HepG2 (cell line): ENCODE measurements at regions not wholly inside any gene's neighbourhood (a gene's known extent, or its start where the extent isn't known, plus 50 kb on each side); places are given as distances from the start of the nearest gene placed in this dataset.

Source experiments
- ATAC-seq: fragments of 200-7000 bp; cut with Tn5 transposase; 3 replicates; pipeline ENCODE4 v1.9.1; 2020; ENCODE audit warnings: mild to moderate bottlenecking, moderate library complexity
- BruUV-seq: library from RNA; stranded (reverse); fragments of 400-500 nt; replicated peaks from 2 replicates; lab custom pipeline; 2021; lab: Mats Ljungman, UMichigan
- CTCF ChIA-PET: fragments of 300-600 bp; formaldehyde crosslinking; extraction: SDS; loops from one replicate; lab custom pipeline; 2021; ENCODE audit warnings: low total read pairs, inconsistent platforms, low intra/inter-chr PET ratio; lab: Yijun Ruan, JAX
- POLR2A ChIA-PET: fragments of 350-600 bp; sonication (Branson Sonifier 250); formaldehyde crosslinking; loops from one replicate; lab custom pipeline; 2020; ENCODE audit warnings: antibody characterized with exemption, inconsistent platforms; lab: Yijun Ruan, JAX
- DNase-seq: peaks from one replicate; pipeline ENCODE4 v3.0.0-alpha.2; 2015; ENCODE audit warnings: low spot score
- FAIRE-seq: peaks from 3 replicates; lab custom pipeline; 2011; peaks lifted over from hg19 to GRCh38; lab: Jason Lieb, UNC
- H2AFZ ChIP-seq: one replicate; pipeline ENCODE4 v1.6.1; 2011; ENCODE audit warnings: low read length, inconsistent platforms
- H3K27ac ChIP-seq: fragments of 300-600 bp; 3 replicates; pipeline ENCODE4 v1.8.0; 2011; ENCODE audit warnings: mixed run types, mild to moderate bottlenecking, mixed read lengths, low read length, inconsistent platforms; ENCODE audit not compliant: insufficient read depth; ENCODE audit errors: extremely low read length
- H3K27me3 ChIP-seq, 2 experiments: fragments of 200-600 bp in 1 of 2; 2 replicates in 1 of 2; 3 replicates in 1 of 2; pipeline versions ENCODE4 v1.6.0 to v1.8.0; 2011; ENCODE audit warnings: low read length in 2 of 2, mild to moderate bottlenecking in 2 of 2, moderate library complexity in 2 of 2, inconsistent platforms in 1 of 2; ENCODE audit not compliant: insufficient read depth in 2 of 2, control insufficient read depth in 1 of 2
- H3K36me3 ChIP-seq, 2 experiments: fragments of 200-600 bp in 1 of 2; replicated peaks in 1 of 2; 2 replicates in 1 of 2; 3 replicates in 1 of 2; pipeline versions ENCODE4 v1.5.1 to v1.8.0; 2011; ENCODE audit warnings: low read length in 2 of 2, inconsistent platforms in 1 of 2; ENCODE audit not compliant: insufficient read depth in 2 of 2, control insufficient read depth in 1 of 2
- H3K4me1 ChIP-seq: 2 replicates; pipeline ENCODE4 v1.5.1; 2012; ENCODE audit warnings: low read length, inconsistent platforms; ENCODE audit not compliant: insufficient read depth
- H3K4me2 ChIP-seq: 2 replicates; pipeline ENCODE4 v1.6.0; 2011; ENCODE audit warnings: low read depth, low read length, inconsistent platforms
- H3K4me3 ChIP-seq, 3 experiments: fragments of 200-600 bp in 1 of 3; sonication (generic), shearing (Covaris generic) in 1 of 3; replicated peaks in 1 of 3; 2 replicates each; pipeline ENCODE4 v1.5.1; 2011 to 2016; ENCODE audit warnings: low read length in 3 of 3, inconsistent platforms in 2 of 3, low read depth in 2 of 3, mild to moderate bottlenecking in 2 of 3, control low read depth in 1 of 3, mixed read lengths in 1 of 3; ENCODE audit not compliant: insufficient read depth in 1 of 3
- H3K79me2 ChIP-seq: one replicate; pipeline ENCODE4 v1.6.1; 2011; ENCODE audit warnings: low read length, inconsistent platforms; ENCODE audit not compliant: insufficient read depth
- H3K9ac ChIP-seq: 2 replicates; pipeline ENCODE4 v1.6.0; 2011; ENCODE audit warnings: mild to moderate bottlenecking, low read depth, low read length, inconsistent platforms; ENCODE audit not compliant: insufficient read depth
- H3K9me3 ChIP-seq: 2 replicates; pipeline ENCODE4 v1.5.1; 2012; ENCODE audit warnings: mild to moderate bottlenecking, low read length
- H4K20me1 ChIP-seq: 2 replicates; pipeline ENCODE4 v1.6.0; 2011; ENCODE audit warnings: inconsistent platforms, mild to moderate bottlenecking, low read length, moderate library complexity; ENCODE audit not compliant: insufficient read depth
- ARNT2 ChIP-seq: sonication (generic); formaldehyde crosslinking; IDR thresholded peaks from 2 replicates; pipeline ENCODE4 v1.8.0; 2022; ENCODE audit warnings: mild to moderate bottlenecking, low read depth, missing genetic modification reagents, moderate library complexity
- CREB1 ChIP-seq, 2 experiments: fragments of 450-650 bp in 1 of 2; IDR thresholded peaks; 2 replicates each; pipeline ENCODE4 v1.6.1; 2016 to 2017; ENCODE audit warnings: control low read depth in 1 of 2, mild to moderate bottlenecking in 1 of 2, missing compliant biosample characterization in 1 of 2, missing genetic modification characterization in 1 of 2
- DNMT3B ChIP-seq: conservative IDR thresholded peaks from 2 replicates; pipeline ENCODE4 v1.6.1; 2016; ENCODE audit warnings: missing biosample characterization, control low read depth
- MYPOP ChIP-seq: sonication (generic); formaldehyde crosslinking; IDR thresholded peaks from 2 replicates; pipeline ENCODE4 v1.8.1; 2023; ENCODE audit warnings: mild to moderate bottlenecking, moderate library complexity, missing genetic modification reagents
- NBN ChIP-seq: fragments of 450-650 bp; conservative IDR thresholded peaks from 2 replicates; pipeline ENCODE4 v1.6.1; 2017
- SKI ChIP-seq: fragments of 450-650 bp; IDR thresholded peaks from one replicate; pipeline ENCODE4 v1.6.1; 2018; ENCODE audit warnings: mild to moderate bottlenecking; ENCODE audit not compliant: partially characterized antibody
- ZBTB20 ChIP-seq: sonication (generic); formaldehyde crosslinking; IDR thresholded peaks from 2 replicates; pipeline ENCODE4 v1.8.1; 2023; ENCODE audit warnings: missing genetic modification reagents, low read depth, mild to moderate bottlenecking, borderline replicate concordance
- ZNF10 ChIP-seq: sonication (generic); formaldehyde crosslinking; IDR thresholded peaks from 2 replicates; pipeline ENCODE4 v1.4.0; 2020; ENCODE audit warnings: mild to moderate bottlenecking, low read depth, missing genetic modification reagents, borderline replicate concordance
- WGBS: methylation state at CpG from one replicate; pipeline ENCODE4 v1.1.6; 2017; ENCODE audit warnings: low lambda C conversion rate; 5-methylcytosine and 5-hydroxymethylcytosine counted together
- in situ Hi-C: cut with HindIII; loops from 2 replicates; pipeline ENCODE4 v1.10.0; 2017; ENCODE audit warnings: low pct_unique_long_range_greater_than_20kb; ENCODE audit not compliant: extremely low pct_ligation_motif_present
- intact Hi-C: fragments of 100-400 bp; cut with micrococcal nuclease; formaldehyde crosslinking; loops from one replicate; pipeline ENCODE4 v1.10.0; 2022; ENCODE audit not compliant: unreplicated experiment
- TF ChIP-seq, protein P1 (sequence below): IDR thresholded peaks from 2 replicates; pipeline ENCODE4 v1.6.1; 2016; ENCODE audit warnings: control low read depth

GRCh38 chr13:22148187-22148586 is 477.3 kb downstream of the FGF9 start:
- Histone ChIP-seq H3K9me3 (no peaks in the 10 kb centered on the region), H3K4me2 (no peak overlapping the region), H3K4me3 (no peak overlapping the region), H3K79me2 (no peaks in the 10 kb centered on the region), H3K4me1 (no peaks in the 10 kb centered on the region), H3K27me3 (no peaks in the 10 kb centered on the region), H3K36me3 (no peaks in the 10 kb centered on the region), H4K20me1 (no peaks in the 10 kb centered on the region), H3K27ac (no peak overlapping the region), H2AFZ (no peak overlapping the region), H3K9ac (no peak overlapping the region)
- ChIA-PET CTCF (no interaction called here), POLR2A (no interaction called here)
- DNase-seq (no peak), ATAC-seq (no peak), FAIRE-seq (no peak)
- intact Hi-C loops (no loop called here), in situ Hi-C loops (no loop called here)
- BruUV-seq, result no TSS peak
- TF ChIP-seq CREB1 (IDR thresholded peaks at IDR 0.05) (no peak), CREB1 (CRISPR knock-in tag; IDR thresholded peaks at IDR 0.05) (no peak), NBN (no peak), ARNT2 (CRISPR knock-in tag) (no peak), DNMT3B (CRISPR knock-in tag) (no peak), ZBTB20 (CRISPR knock-in tag) (no peak), MYPOP (no peak), ZNF10 (no peak), SKI (no peak)
- TF ChIP-seq, protein P1, sequence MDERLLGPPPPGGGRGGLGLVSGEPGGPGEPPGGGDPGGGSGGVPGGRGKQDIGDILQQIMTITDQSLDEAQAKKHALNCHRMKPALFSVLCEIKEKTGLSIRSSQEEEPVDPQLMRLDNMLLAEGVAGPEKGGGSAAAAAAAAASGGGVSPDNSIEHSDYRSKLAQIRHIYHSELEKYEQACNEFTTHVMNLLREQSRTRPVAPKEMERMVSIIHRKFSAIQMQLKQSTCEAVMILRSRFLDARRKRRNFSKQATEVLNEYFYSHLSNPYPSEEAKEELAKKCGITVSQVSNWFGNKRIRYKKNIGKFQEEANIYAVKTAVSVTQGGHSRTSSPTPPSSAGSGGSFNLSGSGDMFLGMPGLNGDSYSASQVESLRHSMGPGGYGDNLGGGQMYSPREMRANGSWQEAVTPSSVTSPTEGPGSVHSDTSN, result no peak
- WGBS, result 24% methylated on average over 3 of the region's 3 CpGs
